ENCODE measurements at regions not wholly inside any gene's neighbourhood (a gene's known extent, or its start where the extent isn't known, plus 50 kb on each side); places are given as distances from the start of the nearest gene placed in this dataset.

DNA sequence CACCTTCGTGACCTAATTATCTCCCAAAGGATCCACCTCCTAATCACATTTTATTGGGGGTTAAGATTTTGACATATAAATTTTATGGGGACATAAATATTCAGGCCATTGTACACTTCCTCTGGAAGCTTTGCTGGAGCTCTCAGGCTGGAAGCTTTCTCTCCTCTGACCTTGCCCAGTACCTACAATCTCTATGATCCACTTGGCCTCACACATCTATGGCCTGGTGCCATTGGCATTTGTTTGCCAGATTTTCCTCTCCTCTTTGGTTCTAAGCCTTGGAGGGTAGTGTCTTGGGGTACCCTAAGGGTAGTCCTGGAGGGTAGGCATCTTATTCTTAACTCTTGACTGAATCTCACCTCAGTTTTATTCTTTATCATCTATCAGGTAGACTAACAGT, 79.0 kb downstream of the HLX start:
- Histone ChIP-seq H3K9me3 (ENCODE audit: low read length) (no peaks in the 10 kb centered on the region), H3K36me3 (ENCODE audit: insufficient read depth, low read length) (no peaks in the 10 kb centered on the region), H3F3A (ENCODE audit: insufficient read depth, low read length, poor library complexity, severe bottlenecking) (no peaks in the 10 kb centered on the region), H2AFZ (ENCODE audit: low read depth, low read length) (no peak overlapping the region), H3K79me2 (replicated peaks; ENCODE audit: insufficient read depth, low read length) (no peaks in the 10 kb centered on the region), H3K9me2 (ENCODE audit: insufficient read depth, low read length) (no peaks in the 10 kb centered on the region), H3K9ac (ENCODE audit: low read length) (no peak overlapping the region), H4K20me1 (ENCODE audit: insufficient read depth) (no peaks in the 10 kb centered on the region), H3K27ac (ENCODE audit: low read length) (no peak overlapping the region), H3K27me3 (ENCODE audit: insufficient read depth, low read depth, low read length) (no peaks in the 10 kb centered on the region), H3K4me2 (ENCODE audit: low read length) (no peak overlapping the region), H3K4me3 (ENCODE audit: low read length) (no peak overlapping the region)
- TF ChIP-seq SMC3 (conservative IDR thresholded peaks at IDR 0.05; ENCODE audit: poor library complexity) (no peak), TAF1 (IDR thresholded peaks at IDR 0.05; ENCODE audit: low read depth) (no peak), RAD21 (conservative IDR thresholded peaks at IDR 0.05) (no peak), MXI1 (conservative IDR thresholded peaks at IDR 0.05; ENCODE audit: poor library complexity, severe bottlenecking) (no peak), EP300 (conservative IDR thresholded peaks at IDR 0.05; ENCODE audit: poor library complexity, severe bottlenecking) (no peak), EZH2 (IDR thresholded peaks at IDR 0.05; ENCODE audit: borderline replicate concordance, insufficient read depth, low read length, poor library complexity, severe bottlenecking) (no peak), POLR2AphosphoS5 (IDR thresholded peaks at IDR 0.05) (no peak)
- TF ChIP-seq, protein P1, sequence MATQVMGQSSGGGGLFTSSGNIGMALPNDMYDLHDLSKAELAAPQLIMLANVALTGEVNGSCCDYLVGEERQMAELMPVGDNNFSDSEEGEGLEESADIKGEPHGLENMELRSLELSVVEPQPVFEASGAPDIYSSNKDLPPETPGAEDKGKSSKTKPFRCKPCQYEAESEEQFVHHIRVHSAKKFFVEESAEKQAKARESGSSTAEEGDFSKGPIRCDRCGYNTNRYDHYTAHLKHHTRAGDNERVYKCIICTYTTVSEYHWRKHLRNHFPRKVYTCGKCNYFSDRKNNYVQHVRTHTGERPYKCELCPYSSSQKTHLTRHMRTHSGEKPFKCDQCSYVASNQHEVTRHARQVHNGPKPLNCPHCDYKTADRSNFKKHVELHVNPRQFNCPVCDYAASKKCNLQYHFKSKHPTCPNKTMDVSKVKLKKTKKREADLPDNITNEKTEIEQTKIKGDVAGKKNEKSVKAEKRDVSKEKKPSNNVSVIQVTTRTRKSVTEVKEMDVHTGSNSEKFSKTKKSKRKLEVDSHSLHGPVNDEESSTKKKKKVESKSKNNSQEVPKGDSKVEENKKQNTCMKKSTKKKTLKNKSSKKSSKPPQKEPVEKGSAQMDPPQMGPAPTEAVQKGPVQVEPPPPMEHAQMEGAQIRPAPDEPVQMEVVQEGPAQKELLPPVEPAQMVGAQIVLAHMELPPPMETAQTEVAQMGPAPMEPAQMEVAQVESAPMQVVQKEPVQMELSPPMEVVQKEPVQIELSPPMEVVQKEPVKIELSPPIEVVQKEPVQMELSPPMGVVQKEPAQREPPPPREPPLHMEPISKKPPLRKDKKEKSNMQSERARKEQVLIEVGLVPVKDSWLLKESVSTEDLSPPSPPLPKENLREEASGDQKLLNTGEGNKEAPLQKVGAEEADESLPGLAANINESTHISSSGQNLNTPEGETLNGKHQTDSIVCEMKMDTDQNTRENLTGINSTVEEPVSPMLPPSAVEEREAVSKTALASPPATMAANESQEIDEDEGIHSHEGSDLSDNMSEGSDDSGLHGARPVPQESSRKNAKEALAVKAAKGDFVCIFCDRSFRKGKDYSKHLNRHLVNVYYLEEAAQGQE (IDR thresholded peaks at IDR 0.05; ENCODE audit: borderline replicate concordance) = no peak

DNA sequence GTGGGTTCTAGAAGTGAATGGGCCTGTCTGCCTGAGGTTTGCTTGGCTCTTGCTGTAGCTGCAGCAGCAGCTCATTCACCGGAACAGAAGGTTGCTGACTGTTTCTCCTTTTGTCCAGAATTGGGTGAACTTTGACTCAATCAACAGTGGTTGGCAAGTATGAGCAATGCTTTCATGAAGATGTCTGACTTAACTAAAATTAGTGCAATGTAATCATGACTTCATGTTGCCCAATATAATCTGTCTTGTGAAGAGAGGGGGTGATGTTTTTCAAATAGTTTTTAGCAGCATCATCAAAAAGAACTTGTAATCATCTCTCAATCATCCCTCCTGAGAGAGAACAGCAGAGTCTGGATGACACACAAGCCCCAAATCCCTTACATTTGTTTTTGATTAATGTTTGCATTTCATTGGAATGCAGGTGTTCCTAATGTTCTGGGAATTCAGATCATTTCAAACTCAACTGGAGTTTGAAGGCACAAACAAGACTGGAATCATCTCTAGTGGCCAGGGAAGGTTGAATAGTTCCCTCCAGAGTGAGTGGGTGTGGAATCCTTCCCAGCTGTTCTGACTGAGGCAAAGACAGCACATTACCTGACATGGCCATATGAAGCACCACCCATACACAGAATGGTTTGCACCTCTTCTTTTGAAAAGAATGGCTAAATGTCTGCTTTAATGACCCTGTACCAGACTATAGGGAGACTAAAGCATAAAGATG, 82.9 kb downstream of the HLX start:
- no peak overlapping the region for H3K27ac ChIP-seq (ENCODE audit: low read length)
- H3K9me3 ChIP-seq (ENCODE audit: low read length) = no peaks in the 10 kb centered on the region
- H3K9me2 ChIP-seq (ENCODE audit: insufficient read depth, low read length) = no peaks in the 10 kb centered on the region
- no peaks in the 10 kb centered on the region for H4K20me1 ChIP-seq (ENCODE audit: insufficient read depth)
- H2AFZ ChIP-seq (ENCODE audit: low read depth, low read length) = no peak overlapping the region
- H3K4me3 ChIP-seq (ENCODE audit: low read length) = no peak overlapping the region
- no peak overlapping the region for H3K4me2 ChIP-seq (ENCODE audit: low read length)
- no peaks in the 10 kb centered on the region for H3K36me3 ChIP-seq (ENCODE audit: insufficient read depth, low read length)
- no peaks in the 10 kb centered on the region for H3F3A ChIP-seq (ENCODE audit: insufficient read depth, low read length, poor library complexity, severe bottlenecking)
- H3K79me2 ChIP-seq (replicated peaks; ENCODE audit: insufficient read depth, low read length) = no peaks in the 10 kb centered on the region
- no peak overlapping the region for H3K9ac ChIP-seq (ENCODE audit: low read length)
- TF ChIP-seq SMC3 (conservative IDR thresholded peaks at IDR 0.05; ENCODE audit: poor library complexity) (no peak), RAD21 (conservative IDR thresholded peaks at IDR 0.05) (no peak), POLR2AphosphoS5 (IDR thresholded peaks at IDR 0.05) (no peak), MXI1 (conservative IDR thresholded peaks at IDR 0.05; ENCODE audit: poor library complexity, severe bottlenecking) (no peak), EZH2 (IDR thresholded peaks at IDR 0.05; ENCODE audit: borderline replicate concordance, insufficient read depth, low read length, poor library complexity, severe bottlenecking) (no peak), EP300 (conservative IDR thresholded peaks at IDR 0.05; ENCODE audit: poor library complexity, severe bottlenecking) (no peak), TAF1 (IDR thresholded peaks at IDR 0.05; ENCODE audit: low read depth) (no peak)
- TF ChIP-seq, protein P1 (IDR thresholded peaks at IDR 0.05; ENCODE audit: borderline replicate concordance) = no peak
- TF ChIP-seq, protein P2, sequence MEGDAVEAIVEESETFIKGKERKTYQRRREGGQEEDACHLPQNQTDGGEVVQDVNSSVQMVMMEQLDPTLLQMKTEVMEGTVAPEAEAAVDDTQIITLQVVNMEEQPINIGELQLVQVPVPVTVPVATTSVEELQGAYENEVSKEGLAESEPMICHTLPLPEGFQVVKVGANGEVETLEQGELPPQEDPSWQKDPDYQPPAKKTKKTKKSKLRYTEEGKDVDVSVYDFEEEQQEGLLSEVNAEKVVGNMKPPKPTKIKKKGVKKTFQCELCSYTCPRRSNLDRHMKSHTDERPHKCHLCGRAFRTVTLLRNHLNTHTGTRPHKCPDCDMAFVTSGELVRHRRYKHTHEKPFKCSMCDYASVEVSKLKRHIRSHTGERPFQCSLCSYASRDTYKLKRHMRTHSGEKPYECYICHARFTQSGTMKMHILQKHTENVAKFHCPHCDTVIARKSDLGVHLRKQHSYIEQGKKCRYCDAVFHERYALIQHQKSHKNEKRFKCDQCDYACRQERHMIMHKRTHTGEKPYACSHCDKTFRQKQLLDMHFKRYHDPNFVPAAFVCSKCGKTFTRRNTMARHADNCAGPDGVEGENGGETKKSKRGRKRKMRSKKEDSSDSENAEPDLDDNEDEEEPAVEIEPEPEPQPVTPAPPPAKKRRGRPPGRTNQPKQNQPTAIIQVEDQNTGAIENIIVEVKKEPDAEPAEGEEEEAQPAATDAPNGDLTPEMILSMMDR (IDR thresholded peaks at IDR 0.05; ENCODE audit: poor library complexity, severe bottlenecking) = no peak
- H3K27me3 ChIP-seq (ENCODE audit: insufficient read depth, low read depth, low read length) = no peaks in the 10 kb centered on the region
